GM23338 (cell line): ENCODE measurements at regions not wholly inside any gene's neighbourhood (a gene's known extent, or its start where the extent isn't known, plus 50 kb on each side); places are given as distances from the start of the nearest gene placed in this dataset.

Source experiments
- EZH2 ChIP-seq: fragments of 200-600 bp; sonication (generic); IDR thresholded peaks from one replicate; pipeline ENCODE4 v1.8.0; 2017; ENCODE audit warnings: antibody characterized with exemption, mild to moderate bottlenecking, low read depth; ENCODE audit not compliant: unreplicated experiment
- POLR2AphosphoS5 ChIP-seq: IDR thresholded peaks from 2 replicates; pipeline ENCODE4 v1.6.1; 2016; ENCODE audit warnings: antibody characterized with exemption, low read depth
- ZNF114 ChIP-seq: fragments of 250-450 bp; sonication (Bioruptor Pico); IDR thresholded peaks from 2 replicates; pipeline ENCODE4 v1.5.0; 2020; ENCODE audit warnings: mild to moderate bottlenecking, moderate library complexity
- TF ChIP-seq, protein P1 (sequence below), 2 experiments: fragments of 200-600 bp in 1 of 2; sonication (generic) in 1 of 2; conservative IDR thresholded peaks; 2 replicates each; pipeline versions ENCODE4 v1.5.1 to v1.6.1; 2016 to 2017; ENCODE audit warnings: antibody characterized with exemption in 2 of 2, low read depth in 2 of 2, mild to moderate bottlenecking in 2 of 2, moderate library complexity in 1 of 2
- TF ChIP-seq, protein P2 (sequence below): IDR thresholded peaks from one replicate; pipeline ENCODE4 v1.6.1; 2018; ENCODE audit warnings: antibody characterized with exemption; ENCODE audit not compliant: unreplicated experiment

DNA sequence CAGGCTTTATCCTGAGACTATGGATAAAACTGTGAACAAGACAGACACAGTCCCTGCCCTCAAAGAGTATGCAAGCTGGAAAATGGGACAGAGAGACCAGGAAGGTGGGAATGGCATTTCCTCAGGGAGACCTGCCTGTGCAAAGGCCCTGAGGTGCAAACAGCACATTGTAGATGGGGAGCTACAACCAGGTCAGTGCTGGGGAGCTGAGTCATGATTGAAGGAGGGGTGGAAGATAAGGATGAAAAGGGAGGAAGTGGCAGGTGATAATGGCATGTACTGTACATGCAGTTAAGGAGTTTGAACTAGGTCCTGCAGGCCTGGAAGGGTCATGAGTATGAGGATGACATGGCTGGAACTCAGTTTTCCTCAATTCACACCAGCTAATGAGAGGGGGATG lies 75.5 kb upstream of the BOD1 start:
- TF ChIP-seq, protein P1, sequence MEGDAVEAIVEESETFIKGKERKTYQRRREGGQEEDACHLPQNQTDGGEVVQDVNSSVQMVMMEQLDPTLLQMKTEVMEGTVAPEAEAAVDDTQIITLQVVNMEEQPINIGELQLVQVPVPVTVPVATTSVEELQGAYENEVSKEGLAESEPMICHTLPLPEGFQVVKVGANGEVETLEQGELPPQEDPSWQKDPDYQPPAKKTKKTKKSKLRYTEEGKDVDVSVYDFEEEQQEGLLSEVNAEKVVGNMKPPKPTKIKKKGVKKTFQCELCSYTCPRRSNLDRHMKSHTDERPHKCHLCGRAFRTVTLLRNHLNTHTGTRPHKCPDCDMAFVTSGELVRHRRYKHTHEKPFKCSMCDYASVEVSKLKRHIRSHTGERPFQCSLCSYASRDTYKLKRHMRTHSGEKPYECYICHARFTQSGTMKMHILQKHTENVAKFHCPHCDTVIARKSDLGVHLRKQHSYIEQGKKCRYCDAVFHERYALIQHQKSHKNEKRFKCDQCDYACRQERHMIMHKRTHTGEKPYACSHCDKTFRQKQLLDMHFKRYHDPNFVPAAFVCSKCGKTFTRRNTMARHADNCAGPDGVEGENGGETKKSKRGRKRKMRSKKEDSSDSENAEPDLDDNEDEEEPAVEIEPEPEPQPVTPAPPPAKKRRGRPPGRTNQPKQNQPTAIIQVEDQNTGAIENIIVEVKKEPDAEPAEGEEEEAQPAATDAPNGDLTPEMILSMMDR (conservative IDR thresholded peaks at IDR 0.05; ENCODE audit: low read depth in 2 of 2), result no peak
- TF ChIP-seq EZH2 (no peak), POLR2AphosphoS5 (no peak), ZNF114 (CRISPR knock-in tag) (no peak)
- TF ChIP-seq, protein P2, sequence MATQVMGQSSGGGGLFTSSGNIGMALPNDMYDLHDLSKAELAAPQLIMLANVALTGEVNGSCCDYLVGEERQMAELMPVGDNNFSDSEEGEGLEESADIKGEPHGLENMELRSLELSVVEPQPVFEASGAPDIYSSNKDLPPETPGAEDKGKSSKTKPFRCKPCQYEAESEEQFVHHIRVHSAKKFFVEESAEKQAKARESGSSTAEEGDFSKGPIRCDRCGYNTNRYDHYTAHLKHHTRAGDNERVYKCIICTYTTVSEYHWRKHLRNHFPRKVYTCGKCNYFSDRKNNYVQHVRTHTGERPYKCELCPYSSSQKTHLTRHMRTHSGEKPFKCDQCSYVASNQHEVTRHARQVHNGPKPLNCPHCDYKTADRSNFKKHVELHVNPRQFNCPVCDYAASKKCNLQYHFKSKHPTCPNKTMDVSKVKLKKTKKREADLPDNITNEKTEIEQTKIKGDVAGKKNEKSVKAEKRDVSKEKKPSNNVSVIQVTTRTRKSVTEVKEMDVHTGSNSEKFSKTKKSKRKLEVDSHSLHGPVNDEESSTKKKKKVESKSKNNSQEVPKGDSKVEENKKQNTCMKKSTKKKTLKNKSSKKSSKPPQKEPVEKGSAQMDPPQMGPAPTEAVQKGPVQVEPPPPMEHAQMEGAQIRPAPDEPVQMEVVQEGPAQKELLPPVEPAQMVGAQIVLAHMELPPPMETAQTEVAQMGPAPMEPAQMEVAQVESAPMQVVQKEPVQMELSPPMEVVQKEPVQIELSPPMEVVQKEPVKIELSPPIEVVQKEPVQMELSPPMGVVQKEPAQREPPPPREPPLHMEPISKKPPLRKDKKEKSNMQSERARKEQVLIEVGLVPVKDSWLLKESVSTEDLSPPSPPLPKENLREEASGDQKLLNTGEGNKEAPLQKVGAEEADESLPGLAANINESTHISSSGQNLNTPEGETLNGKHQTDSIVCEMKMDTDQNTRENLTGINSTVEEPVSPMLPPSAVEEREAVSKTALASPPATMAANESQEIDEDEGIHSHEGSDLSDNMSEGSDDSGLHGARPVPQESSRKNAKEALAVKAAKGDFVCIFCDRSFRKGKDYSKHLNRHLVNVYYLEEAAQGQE, result no peak
